ENCODE measurements at regions not wholly inside any gene's neighbourhood (a gene's known extent, or its start where the extent isn't known, plus 50 kb on each side); places are given as distances from the start of the nearest gene placed in this dataset.

- Histone ChIP-seq H3K4me2 (ENCODE audit: low read length) (peak overlapping the region; percentile 39), H3K4me3 (ENCODE audit: insufficient read depth, low read depth, low read length) (no peak overlapping the region), H2AFZ (ENCODE audit: low read depth, low read length) (no peak overlapping the region), H3K36me3 (ENCODE audit: insufficient read depth, low read length) (no peaks in the 10 kb centered on the region), H3K9me3 (ENCODE audit: insufficient read depth, low read depth, low read length) (no peaks in the 10 kb centered on the region), H3K27ac (ENCODE audit: low read depth, low read length) (peak overlapping the region; percentile 44), H3K4me1 (ENCODE audit: insufficient read depth, low read length) (peaks cover 22% of the 10 kb centered on the region), H3K27me3 (ENCODE audit: insufficient read depth, low read length) (no peaks in the 10 kb centered on the region), H3K9ac (ENCODE audit: low read length) (no peak overlapping the region), H3K79me2 (ENCODE audit: insufficient read depth, low read length) (no peaks in the 10 kb centered on the region), H4K20me1 (ENCODE audit: insufficient read depth, low read length) (no peaks in the 10 kb centered on the region)
- DNase-seq (ENCODE audit: low read depth) (no peak), FAIRE-seq (no peak)
- Mint-ChIP-seq H3K9me3 (ENCODE audit: unreplicated experiment) (peaks cover 1% of the 10 kb centered on the region), H3K4me3 (ENCODE audit: unreplicated experiment) (no peak overlapping the region), H3K4me1 (ENCODE audit: low read depth, unreplicated experiment) (peaks cover 2% of the 10 kb centered on the region), H3K27ac (ENCODE audit: unreplicated experiment) (no peak overlapping the region), H3K27me3 (ENCODE audit: low read depth, unreplicated experiment) (peaks cover 2% of the 10 kb centered on the region), H3K36me3 (ENCODE audit: low read depth, unreplicated experiment) (no peaks in the 10 kb centered on the region)
- TF ChIP-seq EZH2 (IDR thresholded peaks at IDR 0.05; ENCODE audit: insufficient read depth, low read length) = no peak
- no peak for TF ChIP-seq CTCF (IDR thresholded peaks at IDR 0.05; ENCODE audit: insufficient read depth, low read depth, low read length)
Measured at GRCh38 chr2:100767810-100768806, 51.8 kb upstream of the NPAS2 start.
